ENCODE measurements at regions not wholly inside any gene's neighbourhood (a gene's known extent, or its start where the extent isn't known, plus 50 kb on each side); places are given as distances from the start of the nearest gene placed in this dataset.

GRCh38 chr15:79179108-79179561, 88.6 kb upstream of the RASGRF1 start (continued):
- TF ChIP-seq RAD21 (CRISPR knock-in tag; conservative IDR thresholded peaks at IDR 0.05 in 1 of 2, IDR thresholded peaks at IDR 0.05 in 1 of 2) (no peak), IRF1 (CRISPR knock-in tag; IDR thresholded peaks at IDR 0.05; ENCODE audit: borderline replicate concordance) (no peak), CSDE1 (IDR thresholded peaks at IDR 0.05) (no peak), CHAMP1 (IDR thresholded peaks at IDR 0.05) (no peak), HMG20A (CRISPR knock-in tag; conservative IDR thresholded peaks at IDR 0.05) (no peak), JUNB (CRISPR knock-in tag; conservative IDR thresholded peaks at IDR 0.05) (peak; percentile 91), RBM15 (IDR thresholded peaks at IDR 0.05; ENCODE audit: insufficient read depth, low read length) (no peak), NFATC3 (IDR thresholded peaks at IDR 0.05) (no peak), KHSRP (IDR thresholded peaks at IDR 0.05) (no peak), ZBTB40 (IDR thresholded peaks at IDR 0.05) (no peak), ZBTB40 (CRISPR knock-in tag; IDR thresholded peaks at IDR 0.05) (no peak), MBD2 (IDR thresholded peaks at IDR 0.05; ENCODE audit: borderline replicate concordance, low read depth) (peak; percentile 77), PTRF (tag; IDR thresholded peaks at IDR 0.05) (no peak)
